ENCODE measurements at regions not wholly inside any gene's neighbourhood (a gene's known extent, or its start where the extent isn't known, plus 50 kb on each side); places are given as distances from the start of the nearest gene placed in this dataset.

GRCh38 chr5:58200451-58200850 lies 259.4 kb downstream of the PLK2 start:
- no peak for TF ChIP-seq CTCF (IDR thresholded peaks at IDR 0.05; ENCODE audit: low read depth, low read length)
- DNase-seq (ENCODE audit: extremely low read depth, low read depth): no peak

- no peak for DNase-seq (ENCODE audit: extremely low read depth, low read depth)
- TF ChIP-seq CTCF (IDR thresholded peaks at IDR 0.05; ENCODE audit: low read depth, low read length): no peak
These were observed 260.8 kb downstream of the PLK2 start for GRCh38 chr5:58199087-58199486.

- no peak for DNase-seq (ENCODE audit: extremely low read depth, low read depth)
- TF ChIP-seq CTCF (IDR thresholded peaks at IDR 0.05; ENCODE audit: low read depth, low read length): no peak
These were observed 261.6 kb downstream of the PLK2 start for GRCh38 chr5:58198330-58198729.

- no peak for DNase-seq (ENCODE audit: extremely low read depth, low read depth)
- no peak for TF ChIP-seq CTCF (IDR thresholded peaks at IDR 0.05; ENCODE audit: low read depth, low read length)
These were observed 262.0 kb downstream of the PLK2 start for GRCh38 chr5:58197875-58198274.

GRCh38 chr5:58191443-58191842 lies 268.4 kb downstream of the PLK2 start:
- DNase-seq (ENCODE audit: extremely low read depth, low read depth): no peak
- no peak for TF ChIP-seq CTCF (IDR thresholded peaks at IDR 0.05; ENCODE audit: low read depth, low read length)

- peak; percentile 29 for TF ChIP-seq CTCF (IDR thresholded peaks at IDR 0.05; ENCODE audit: low read depth, low read length)
- peak; percentile 59 for DNase-seq (ENCODE audit: extremely low read depth, low read depth)
These were observed 271.6 kb downstream of the PLK2 start for GRCh38 chr5:58188262-58188651.

GRCh38 chr5:58187432-58188261 lies 272.2 kb downstream of the PLK2 start:
- no peak for TF ChIP-seq CTCF (IDR thresholded peaks at IDR 0.05; ENCODE audit: low read depth, low read length)
- DNase-seq (ENCODE audit: extremely low read depth, low read depth): no peak

All from AG09319 (cell line).